DND-41 (cell line): ENCODE measurements at regions not wholly inside any gene's neighbourhood (a gene's known extent, or its start where the extent isn't known, plus 50 kb on each side); places are given as distances from the start of the nearest gene placed in this dataset.

Experiments used
- EZH2 ChIP-seq: IDR thresholded peaks from 3 replicates; pipeline ENCODE4 v1.6.1; 2012; ENCODE audit warnings: borderline replicate concordance, low read depth, mild to moderate bottlenecking, moderate library complexity, low read length, inconsistent platforms; ENCODE audit not compliant: severe bottlenecking
- TF ChIP-seq, protein P1 (sequence below): IDR thresholded peaks from 2 replicates; pipeline ENCODE4 v1.5.1; 2012; ENCODE audit warnings: borderline replicate concordance, low read length, moderate library complexity, mild to moderate bottlenecking; ENCODE audit not compliant: poor library complexity, severe bottlenecking; ENCODE audit errors: extremely low read depth

DNA sequence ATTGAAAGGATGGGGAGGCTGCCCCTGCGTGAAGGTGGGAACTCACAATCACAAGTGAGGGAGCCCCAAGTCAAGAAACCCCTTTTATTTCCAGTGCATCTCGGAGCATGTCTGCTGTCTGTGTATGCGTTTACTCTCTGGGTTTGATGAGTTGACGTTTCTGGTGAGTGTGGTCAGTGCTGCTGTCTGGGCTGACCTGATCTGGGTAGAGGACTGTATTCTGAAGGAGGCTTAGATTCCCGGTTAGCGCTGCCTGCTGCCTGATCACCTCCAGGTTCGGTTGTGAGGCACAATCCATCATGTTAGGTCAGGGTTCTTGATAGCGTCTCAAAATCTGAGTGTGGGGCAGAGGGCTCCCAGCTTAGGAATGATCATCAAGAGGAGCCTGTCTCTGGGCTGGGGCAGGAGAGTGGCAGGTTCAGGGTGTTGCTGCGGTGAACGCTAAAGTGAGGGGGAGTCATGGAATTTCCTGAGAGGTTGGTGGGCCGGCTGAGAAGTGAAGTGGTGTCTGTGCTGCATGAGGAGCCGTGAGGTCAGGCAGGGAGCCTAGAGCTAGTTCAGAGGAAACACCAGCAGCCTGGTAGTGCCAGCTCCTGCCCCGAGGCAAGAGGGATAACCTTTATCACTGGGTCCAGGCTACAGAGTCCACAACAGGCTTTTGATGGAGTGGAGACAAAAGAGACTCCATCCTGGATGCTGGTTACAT, 225.3 kb upstream of the CST7 start:
- TF ChIP-seq, protein P1, sequence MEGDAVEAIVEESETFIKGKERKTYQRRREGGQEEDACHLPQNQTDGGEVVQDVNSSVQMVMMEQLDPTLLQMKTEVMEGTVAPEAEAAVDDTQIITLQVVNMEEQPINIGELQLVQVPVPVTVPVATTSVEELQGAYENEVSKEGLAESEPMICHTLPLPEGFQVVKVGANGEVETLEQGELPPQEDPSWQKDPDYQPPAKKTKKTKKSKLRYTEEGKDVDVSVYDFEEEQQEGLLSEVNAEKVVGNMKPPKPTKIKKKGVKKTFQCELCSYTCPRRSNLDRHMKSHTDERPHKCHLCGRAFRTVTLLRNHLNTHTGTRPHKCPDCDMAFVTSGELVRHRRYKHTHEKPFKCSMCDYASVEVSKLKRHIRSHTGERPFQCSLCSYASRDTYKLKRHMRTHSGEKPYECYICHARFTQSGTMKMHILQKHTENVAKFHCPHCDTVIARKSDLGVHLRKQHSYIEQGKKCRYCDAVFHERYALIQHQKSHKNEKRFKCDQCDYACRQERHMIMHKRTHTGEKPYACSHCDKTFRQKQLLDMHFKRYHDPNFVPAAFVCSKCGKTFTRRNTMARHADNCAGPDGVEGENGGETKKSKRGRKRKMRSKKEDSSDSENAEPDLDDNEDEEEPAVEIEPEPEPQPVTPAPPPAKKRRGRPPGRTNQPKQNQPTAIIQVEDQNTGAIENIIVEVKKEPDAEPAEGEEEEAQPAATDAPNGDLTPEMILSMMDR, result no peak
- TF ChIP-seq EZH2, result no peak
